Tibial artery (tissue), 4 donors: ENCODE measurements at regions not wholly inside any gene's neighbourhood (a gene's known extent, or its start where the extent isn't known, plus 50 kb on each side); places are given as distances from the start of the nearest gene placed in this dataset.
A peak's percentile ranks its signal among the peaks of the same experiment; 100 is the strongest.
"Not testable (repeated sequence)": the region's sequence is repeated elsewhere in the genome, so short reads cannot be mapped to it uniquely, and the experiment has no call there.

Experiments
- DNase-seq, 2 donors: peaks; one replicate each; pipeline ENCODE4 v3.0.0-alpha.2; 2019
- H3K27ac ChIP-seq, 2 donors: fragments of 200-600 bp; sonication (generic) in 1 of 2; 1 replicate in 1 of 2; 2 replicates in 1 of 2; pipeline ENCODE4 v1.5.1; 2018 to 2019; ENCODE audit warnings: mild to moderate bottlenecking in 1 of 2
- H3K27me3 ChIP-seq, 2 donors: fragments of 200-600 bp; sonication (generic) in 1 of 2; one replicate each; pipeline versions ENCODE4 v1.5.1 to v1.6.0; 2016 to 2019
- H3K36me3 ChIP-seq, 3 donors: fragments of 200-600 bp; sonication (generic) in 2 of 3; one replicate each; pipeline ENCODE4 v1.5.1; 2016 to 2019; ENCODE audit warnings: mild to moderate bottlenecking in 2 of 3
- H3K4me1 ChIP-seq, 4 donors: fragments of 200-600 bp; sonication (generic) in 2 of 4; 1 replicate in 3 of 4; 2 replicates in 1 of 4; pipeline ENCODE4 v1.5.1; 2016 to 2019
- H3K4me3 ChIP-seq, 2 donors: fragments of 200-600 bp; sonication (generic) in 1 of 2; 1 replicate in 1 of 2; 2 replicates in 1 of 2; pipeline ENCODE4 v1.5.1; 2018 to 2019; ENCODE audit warnings: mild to moderate bottlenecking in 2 of 2
- H3K9me3 ChIP-seq, 3 donors: fragments of 200-600 bp; sonication (generic) in 1 of 3; one replicate each; pipeline ENCODE4 v1.5.1; 2016 to 2019
- intact Hi-C: fragments of 100-400 bp; cut with DNase I; formaldehyde crosslinking; loops from one replicate; pipeline ENCODE4 v1.15.0; 2023; ENCODE audit warnings: low total_unique reads
- TF ChIP-seq, protein P1 (sequence below), 2 experiments: fragments of 200-600 bp in 1 of 2; fragments of 450-650 bp in 1 of 2; IDR thresholded peaks; one replicate each; pipeline ENCODE4 v1.5.1; 2017 to 2019; ENCODE audit warnings: antibody characterized with exemption in 2 of 2, mild to moderate bottlenecking in 1 of 2, moderate library complexity in 1 of 2

- Histone ChIP-seq H3K4me1 (peaks cover 0 to 9% (median 0%) of the 10 kb centered on the region in 4 donors), H3K36me3 (peaks cover 0 to 7% (median 0%) of the 10 kb centered on the region in 3 donors), H3K9me3 (no peaks in the 10 kb centered on the region), H3K4me3 (no peak overlapping the region), H3K27me3 (no peaks in the 10 kb centered on the region), H3K27ac (no peak overlapping the region)
- intact Hi-C loops: no loop called here
- TF ChIP-seq, protein P1, sequence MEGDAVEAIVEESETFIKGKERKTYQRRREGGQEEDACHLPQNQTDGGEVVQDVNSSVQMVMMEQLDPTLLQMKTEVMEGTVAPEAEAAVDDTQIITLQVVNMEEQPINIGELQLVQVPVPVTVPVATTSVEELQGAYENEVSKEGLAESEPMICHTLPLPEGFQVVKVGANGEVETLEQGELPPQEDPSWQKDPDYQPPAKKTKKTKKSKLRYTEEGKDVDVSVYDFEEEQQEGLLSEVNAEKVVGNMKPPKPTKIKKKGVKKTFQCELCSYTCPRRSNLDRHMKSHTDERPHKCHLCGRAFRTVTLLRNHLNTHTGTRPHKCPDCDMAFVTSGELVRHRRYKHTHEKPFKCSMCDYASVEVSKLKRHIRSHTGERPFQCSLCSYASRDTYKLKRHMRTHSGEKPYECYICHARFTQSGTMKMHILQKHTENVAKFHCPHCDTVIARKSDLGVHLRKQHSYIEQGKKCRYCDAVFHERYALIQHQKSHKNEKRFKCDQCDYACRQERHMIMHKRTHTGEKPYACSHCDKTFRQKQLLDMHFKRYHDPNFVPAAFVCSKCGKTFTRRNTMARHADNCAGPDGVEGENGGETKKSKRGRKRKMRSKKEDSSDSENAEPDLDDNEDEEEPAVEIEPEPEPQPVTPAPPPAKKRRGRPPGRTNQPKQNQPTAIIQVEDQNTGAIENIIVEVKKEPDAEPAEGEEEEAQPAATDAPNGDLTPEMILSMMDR (IDR thresholded peaks at IDR 0.05): no peak
- DNase-seq: no peak
Observed at GRCh38 chr2:159880729-159881128, 82.7 kb upstream of the CD302 start.

DNA sequence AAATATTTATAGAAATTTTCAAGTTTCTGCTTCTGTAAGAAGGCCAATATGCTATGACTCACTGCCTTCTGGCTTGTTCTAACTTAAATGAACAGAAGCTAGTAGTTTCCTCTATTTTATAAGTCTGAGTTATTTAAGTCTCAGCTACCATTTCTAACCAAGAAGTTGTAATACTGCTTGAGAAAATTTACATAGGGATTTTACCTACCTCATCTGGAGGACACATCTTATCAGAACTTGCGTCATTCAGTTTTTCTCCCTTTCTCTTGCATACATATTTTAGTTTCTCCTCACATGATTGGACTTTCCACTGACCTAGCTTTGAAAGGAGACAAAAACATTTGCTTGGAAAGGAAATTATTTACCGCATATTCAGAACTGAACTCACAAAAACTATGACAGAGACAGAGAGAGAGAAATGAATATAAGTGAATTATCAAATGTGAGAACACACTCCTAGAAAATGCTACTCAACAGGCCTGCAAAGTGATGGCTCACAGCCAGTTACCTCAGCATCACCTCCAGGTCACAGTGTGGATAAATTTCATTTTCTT lies 81.1 kb upstream of the CD302 start:
- Histone ChIP-seq H3K4me3 (no peak overlapping the region), H3K27ac (peak overlapping the region in 1 of 2 donors; percentile 38), H3K27me3 (no peaks in the 10 kb centered on the region), H3K4me1 (peaks cover 0 to 9% (median 0%) of the 10 kb centered on the region in 4 donors), H3K36me3 (peaks cover 0 to under 1% (median 0%) of the 10 kb centered on the region in 3 donors), H3K9me3 (no peaks in the 10 kb centered on the region)
- DNase-seq: no peak
- intact Hi-C loops: no loop called here
- TF ChIP-seq, protein P1 (IDR thresholded peaks at IDR 0.05): no peak

- no peak overlapping the region for H3K27ac ChIP-seq
- intact Hi-C loops: no loop called here
- no peak overlapping the region for H3K4me3 ChIP-seq
- DNase-seq: no peak
- no peaks in the 10 kb centered on the region for H3K36me3 ChIP-seq
- H3K9me3 ChIP-seq: no peaks in the 10 kb centered on the region
- H3K4me1 ChIP-seq: peaks cover 0 to 9% (median 0%) of the 10 kb centered on the region in 4 donors
- H3K27me3 ChIP-seq: no peaks in the 10 kb centered on the region
- TF ChIP-seq, protein P1 (IDR thresholded peaks at IDR 0.05): no peak
Observed at GRCh38 chr2:159875083-159875482, 77.1 kb upstream of the CD302 start.

DNA sequence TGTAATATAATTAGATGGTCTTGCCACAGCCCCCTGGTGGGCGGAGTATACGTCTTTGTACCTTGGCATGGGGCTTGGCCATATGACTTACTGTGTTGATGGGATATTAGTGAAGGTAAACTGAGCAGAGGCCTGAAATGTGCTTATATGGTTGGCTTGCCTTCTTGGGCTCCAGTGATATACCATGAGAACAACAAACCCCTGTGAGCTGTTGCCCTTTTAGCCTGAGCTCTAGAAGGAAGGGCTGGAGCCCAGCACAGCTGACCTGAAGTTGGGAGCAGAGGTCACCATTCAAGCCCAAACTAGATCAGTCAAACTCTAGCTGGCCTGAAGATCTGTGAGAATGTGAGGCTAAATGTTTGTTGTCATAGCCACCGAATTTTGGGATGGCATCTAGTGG lies 75.2 kb upstream of the CD302 start:
- Histone ChIP-seq H3K27me3 (no peaks in the 10 kb centered on the region), H3K4me3 (no peak overlapping the region), H3K36me3 (no peaks in the 10 kb centered on the region), H3K4me1 (no peaks in the 10 kb centered on the region), H3K27ac (no peak overlapping the region), H3K9me3 (no peaks in the 10 kb centered on the region)
- intact Hi-C loops: no loop called here
- no peak for DNase-seq
- TF ChIP-seq, protein P1 (IDR thresholded peaks at IDR 0.05): no peak

- Histone ChIP-seq H3K36me3 (no peaks in the 10 kb centered on the region), H3K4me1 (no peaks in the 10 kb centered on the region), H3K4me3 (no peak overlapping the region), H3K27me3 (no peaks in the 10 kb centered on the region), H3K9me3 (no peaks in the 10 kb centered on the region), H3K27ac (no peak overlapping the region)
- TF ChIP-seq, protein P1 (IDR thresholded peaks at IDR 0.05): no peak
- intact Hi-C loops: no loop called here
- no peak for DNase-seq
Observed at GRCh38 chr2:159872353-159872752, 74.3 kb upstream of the CD302 start.

- H3K27ac ChIP-seq, H3K9me3 ChIP-seq, intact Hi-C loops: not testable (repeated sequence)
Observed at GRCh38 chr2:159868598-159869159, 70.7 kb upstream of the CD302 start.

More at GRCh38 chr2:159868598-159869159, 70.7 kb upstream of the CD302 start:
- DNase-seq, H3K4me1 ChIP-seq, H3K36me3 ChIP-seq, H3K27me3 ChIP-seq, H3K4me3 ChIP-seq: not testable (repeated sequence)
